ENCODE measurements at regions not wholly inside any gene's neighbourhood (a gene's known extent, or its start where the extent isn't known, plus 50 kb on each side); places are given as distances from the start of the nearest gene placed in this dataset.
A peak's percentile ranks its signal among the peaks of the same experiment; 100 is the strongest.
"Not testable (repeated sequence)": the region's sequence is repeated elsewhere in the genome, so short reads cannot be mapped to it uniquely, and the experiment has no call there.

DNA sequence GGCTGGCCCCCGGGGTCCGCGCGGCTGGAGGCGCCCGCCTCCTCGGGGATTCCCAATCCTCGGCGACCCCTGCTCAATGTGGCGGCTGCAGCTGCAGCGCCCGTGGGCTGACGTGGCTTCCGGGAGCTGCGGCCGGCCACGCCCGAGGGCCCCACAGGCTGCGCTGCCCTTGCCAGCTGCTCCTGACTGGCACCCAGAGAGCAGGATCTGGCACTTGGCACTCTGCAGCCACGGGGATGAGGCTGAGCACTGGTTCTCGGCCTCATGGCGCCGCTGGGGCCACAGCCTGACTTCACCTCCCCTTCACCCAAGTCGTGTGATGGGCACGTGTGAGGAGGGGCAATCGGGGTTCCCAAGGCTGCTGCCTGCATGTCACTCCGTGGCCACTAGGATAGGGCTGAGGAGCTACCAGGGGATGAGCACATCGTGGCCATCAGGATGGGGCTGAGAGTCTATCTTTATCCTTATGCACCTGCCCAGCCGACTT is 267.8 kb upstream of the FRG2C start:
- no peaks in the 10 kb centered on the region for H3K9me3 Mint-ChIP-seq (ENCODE audit: low read depth)
- H3K4me1 Mint-ChIP-seq (ENCODE audit: low read depth) = peaks cover 18% of the 10 kb centered on the region
- DNase-seq (ENCODE audit: low spot score, unreplicated experiment) = no peak
- peaks cover 4% of the 10 kb centered on the region for H3K36me3 Mint-ChIP-seq (ENCODE audit: insufficient read depth)
- no peak overlapping the region for H3K4me3 Mint-ChIP-seq (ENCODE audit: low read depth)
- H3K27ac Mint-ChIP-seq = no peak overlapping the region
- TF ChIP-seq, protein P1, sequence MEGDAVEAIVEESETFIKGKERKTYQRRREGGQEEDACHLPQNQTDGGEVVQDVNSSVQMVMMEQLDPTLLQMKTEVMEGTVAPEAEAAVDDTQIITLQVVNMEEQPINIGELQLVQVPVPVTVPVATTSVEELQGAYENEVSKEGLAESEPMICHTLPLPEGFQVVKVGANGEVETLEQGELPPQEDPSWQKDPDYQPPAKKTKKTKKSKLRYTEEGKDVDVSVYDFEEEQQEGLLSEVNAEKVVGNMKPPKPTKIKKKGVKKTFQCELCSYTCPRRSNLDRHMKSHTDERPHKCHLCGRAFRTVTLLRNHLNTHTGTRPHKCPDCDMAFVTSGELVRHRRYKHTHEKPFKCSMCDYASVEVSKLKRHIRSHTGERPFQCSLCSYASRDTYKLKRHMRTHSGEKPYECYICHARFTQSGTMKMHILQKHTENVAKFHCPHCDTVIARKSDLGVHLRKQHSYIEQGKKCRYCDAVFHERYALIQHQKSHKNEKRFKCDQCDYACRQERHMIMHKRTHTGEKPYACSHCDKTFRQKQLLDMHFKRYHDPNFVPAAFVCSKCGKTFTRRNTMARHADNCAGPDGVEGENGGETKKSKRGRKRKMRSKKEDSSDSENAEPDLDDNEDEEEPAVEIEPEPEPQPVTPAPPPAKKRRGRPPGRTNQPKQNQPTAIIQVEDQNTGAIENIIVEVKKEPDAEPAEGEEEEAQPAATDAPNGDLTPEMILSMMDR (IDR thresholded peaks at IDR 0.05; ENCODE audit: unreplicated experiment) = no peak
- H3K27me3 Mint-ChIP-seq = no peaks in the 10 kb centered on the region

- not testable (repeated sequence) for H3K27me3 Mint-ChIP-seq; H3K9me3 Mint-ChIP-seq (ENCODE audit: low read depth); H3K27ac Mint-ChIP-seq; H3K36me3 Mint-ChIP-seq (ENCODE audit: insufficient read depth); DNase-seq (ENCODE audit: low spot score, unreplicated experiment); H3K4me3 Mint-ChIP-seq (ENCODE audit: low read depth)
- peaks cover 18% of the 10 kb centered on the region for H3K4me1 Mint-ChIP-seq (ENCODE audit: low read depth)
Observed at GRCh38 chr3:75397486-75397885, 266.6 kb upstream of the FRG2C start.

GRCh38 chr3:75422101-75422945 is 241.8 kb upstream of the FRG2C start:
- DNase-seq (ENCODE audit: low spot score, unreplicated experiment) = peak; percentile 56
- H3K4me1 Mint-ChIP-seq (ENCODE audit: low read depth); H3K9me3 Mint-ChIP-seq (ENCODE audit: low read depth); H3K27me3 Mint-ChIP-seq; H3K36me3 Mint-ChIP-seq (ENCODE audit: insufficient read depth); H3K4me3 Mint-ChIP-seq (ENCODE audit: low read depth); H3K27ac Mint-ChIP-seq: not testable (repeated sequence)
- TF ChIP-seq, protein P1 (IDR thresholded peaks at IDR 0.05; ENCODE audit: unreplicated experiment) = peak; percentile 70

DNA sequence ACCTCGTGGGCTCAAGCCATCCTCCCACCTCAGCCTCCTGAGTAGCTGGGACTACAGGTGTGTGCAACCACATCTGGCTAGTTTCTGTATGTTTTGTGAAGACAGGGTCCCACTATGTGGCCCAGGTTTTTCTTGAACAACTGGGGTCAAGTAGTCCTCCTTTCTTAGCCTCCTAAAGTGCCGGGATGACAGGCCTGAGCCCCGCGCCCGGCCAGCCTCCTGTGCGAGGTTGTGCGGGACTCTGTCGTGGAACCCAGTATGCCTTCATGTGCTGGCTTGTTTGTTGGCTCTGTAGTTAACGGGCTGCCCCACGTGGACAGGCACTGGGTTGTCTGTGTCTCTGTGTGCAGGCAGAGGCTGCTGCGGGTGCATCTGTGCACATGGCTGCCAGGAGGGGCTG is 238.7 kb upstream of the FRG2C start:
- not testable (repeated sequence) for H3K36me3 Mint-ChIP-seq (ENCODE audit: insufficient read depth); H3K27ac Mint-ChIP-seq; DNase-seq (ENCODE audit: low spot score, unreplicated experiment); H3K27me3 Mint-ChIP-seq; H3K4me1 Mint-ChIP-seq (ENCODE audit: low read depth); H3K4me3 Mint-ChIP-seq (ENCODE audit: low read depth); H3K9me3 Mint-ChIP-seq (ENCODE audit: low read depth)

DNA sequence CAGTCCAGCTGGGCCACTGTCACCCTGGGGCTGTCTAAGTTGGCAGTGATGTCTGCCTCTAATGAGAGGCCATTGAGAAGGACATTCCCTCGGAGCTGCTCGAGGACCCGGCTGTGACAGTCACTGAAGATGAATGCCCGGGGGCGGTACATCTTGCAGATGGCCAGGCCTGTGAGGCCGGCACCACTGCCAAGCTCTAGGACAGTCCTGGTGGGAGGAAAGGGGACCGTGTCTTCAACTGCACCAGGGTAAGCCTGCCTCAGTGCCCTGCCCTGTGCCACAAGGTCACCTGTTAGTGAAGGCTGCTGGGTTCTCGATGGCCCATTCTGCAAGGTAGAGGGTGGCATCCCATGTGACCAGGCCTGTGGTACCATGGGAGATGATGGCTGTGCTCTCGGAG is 236.6 kb upstream of the FRG2C start:
- not testable (repeated sequence) for H3K27ac Mint-ChIP-seq; H3K36me3 Mint-ChIP-seq (ENCODE audit: insufficient read depth); DNase-seq (ENCODE audit: low spot score, unreplicated experiment); H3K27me3 Mint-ChIP-seq; H3K4me1 Mint-ChIP-seq (ENCODE audit: low read depth); H3K4me3 Mint-ChIP-seq (ENCODE audit: low read depth); H3K9me3 Mint-ChIP-seq (ENCODE audit: low read depth)

- H3K27me3 Mint-ChIP-seq; H3K4me3 Mint-ChIP-seq (ENCODE audit: low read depth); H3K27ac Mint-ChIP-seq; H3K9me3 Mint-ChIP-seq (ENCODE audit: low read depth); DNase-seq (ENCODE audit: low spot score, unreplicated experiment); H3K36me3 Mint-ChIP-seq (ENCODE audit: insufficient read depth); H3K4me1 Mint-ChIP-seq (ENCODE audit: low read depth): not testable (repeated sequence)
Observed at GRCh38 chr3:75427906-75428305, 236.2 kb upstream of the FRG2C start.

- not testable (repeated sequence) for H3K36me3 Mint-ChIP-seq (ENCODE audit: insufficient read depth); H3K4me3 Mint-ChIP-seq (ENCODE audit: low read depth); H3K9me3 Mint-ChIP-seq (ENCODE audit: low read depth); H3K27ac Mint-ChIP-seq; H3K27me3 Mint-ChIP-seq; H3K4me1 Mint-ChIP-seq (ENCODE audit: low read depth)
- DNase-seq (ENCODE audit: low spot score, unreplicated experiment) = peak; percentile 58
- TF ChIP-seq, protein P1 (IDR thresholded peaks at IDR 0.05; ENCODE audit: unreplicated experiment) = peak; percentile 85
Observed at GRCh38 chr3:75429561-75430220, 234.4 kb upstream of the FRG2C start.

- H3K4me3 Mint-ChIP-seq (ENCODE audit: low read depth); H3K27ac Mint-ChIP-seq; H3K36me3 Mint-ChIP-seq (ENCODE audit: insufficient read depth); DNase-seq (ENCODE audit: low spot score, unreplicated experiment); H3K27me3 Mint-ChIP-seq; H3K4me1 Mint-ChIP-seq (ENCODE audit: low read depth); H3K9me3 Mint-ChIP-seq (ENCODE audit: low read depth): not testable (repeated sequence)
Observed at GRCh38 chr3:75430406-75430805, 233.7 kb upstream of the FRG2C start.

DNA sequence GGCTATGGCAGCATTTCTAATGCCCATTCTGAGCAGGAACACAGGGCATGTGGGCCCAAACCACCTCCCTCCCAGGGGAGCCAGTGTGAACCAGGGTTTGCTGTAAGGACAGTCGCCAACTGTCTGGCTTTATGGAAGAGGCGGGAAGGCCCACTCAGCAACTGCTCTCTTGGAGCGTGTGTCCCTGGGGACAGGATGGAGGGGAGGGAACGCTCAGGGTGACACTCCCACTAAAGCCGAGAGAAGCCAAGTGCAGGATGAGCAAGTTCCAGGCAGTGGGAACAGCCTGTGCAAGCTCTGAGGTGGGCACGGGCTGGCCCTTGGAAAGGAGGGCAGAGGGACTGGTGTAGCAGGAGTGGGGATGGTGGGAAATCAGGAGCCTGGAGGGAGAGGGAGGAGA is 233.0 kb upstream of the FRG2C start:
- not testable (repeated sequence) for H3K4me1 Mint-ChIP-seq (ENCODE audit: low read depth); H3K27ac Mint-ChIP-seq; DNase-seq (ENCODE audit: low spot score, unreplicated experiment); H3K27me3 Mint-ChIP-seq; H3K36me3 Mint-ChIP-seq (ENCODE audit: insufficient read depth); H3K4me3 Mint-ChIP-seq (ENCODE audit: low read depth); H3K9me3 Mint-ChIP-seq (ENCODE audit: low read depth)

DNA sequence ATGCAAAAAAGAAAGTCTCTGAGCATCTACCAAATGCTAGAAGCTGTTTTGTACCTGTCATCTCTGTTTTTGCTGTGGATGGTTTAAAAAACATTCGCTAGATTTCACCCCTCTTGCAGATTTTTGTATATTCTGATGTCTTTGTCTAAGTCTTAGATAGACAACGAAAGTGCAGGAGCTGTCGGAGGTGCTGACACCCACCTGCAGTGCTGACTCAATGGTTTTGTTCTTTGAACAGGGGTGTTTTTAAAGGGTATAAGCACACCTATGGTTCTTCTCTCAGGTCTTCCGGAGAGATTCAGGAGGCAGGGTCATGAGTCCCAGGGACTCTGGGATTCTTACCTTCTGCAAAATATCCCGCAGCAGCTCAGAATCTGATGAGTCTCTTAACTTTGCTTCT is 231.7 kb upstream of the FRG2C start:
- H3K27ac Mint-ChIP-seq; H3K4me1 Mint-ChIP-seq (ENCODE audit: low read depth); DNase-seq (ENCODE audit: low spot score, unreplicated experiment); H3K4me3 Mint-ChIP-seq (ENCODE audit: low read depth); H3K36me3 Mint-ChIP-seq (ENCODE audit: insufficient read depth); H3K27me3 Mint-ChIP-seq; H3K9me3 Mint-ChIP-seq (ENCODE audit: low read depth): not testable (repeated sequence)
